Stimulated activated CD8-positive, alpha-beta memory T cell treated with anti-CD3 and anti-CD28 coated beads, Interleukin-4, amount 100 ng/mL, for 48 hours (primary cell): ENCODE measurements at regions not wholly inside any gene's neighbourhood (a gene's known extent, or its start where the extent isn't known, plus 50 kb on each side); places are given as distances from the start of the nearest gene placed in this dataset.

Experiments used
- DNase-seq: peaks from one replicate; pipeline ENCODE4 v3.0.0-alpha.2; 2020

DNA sequence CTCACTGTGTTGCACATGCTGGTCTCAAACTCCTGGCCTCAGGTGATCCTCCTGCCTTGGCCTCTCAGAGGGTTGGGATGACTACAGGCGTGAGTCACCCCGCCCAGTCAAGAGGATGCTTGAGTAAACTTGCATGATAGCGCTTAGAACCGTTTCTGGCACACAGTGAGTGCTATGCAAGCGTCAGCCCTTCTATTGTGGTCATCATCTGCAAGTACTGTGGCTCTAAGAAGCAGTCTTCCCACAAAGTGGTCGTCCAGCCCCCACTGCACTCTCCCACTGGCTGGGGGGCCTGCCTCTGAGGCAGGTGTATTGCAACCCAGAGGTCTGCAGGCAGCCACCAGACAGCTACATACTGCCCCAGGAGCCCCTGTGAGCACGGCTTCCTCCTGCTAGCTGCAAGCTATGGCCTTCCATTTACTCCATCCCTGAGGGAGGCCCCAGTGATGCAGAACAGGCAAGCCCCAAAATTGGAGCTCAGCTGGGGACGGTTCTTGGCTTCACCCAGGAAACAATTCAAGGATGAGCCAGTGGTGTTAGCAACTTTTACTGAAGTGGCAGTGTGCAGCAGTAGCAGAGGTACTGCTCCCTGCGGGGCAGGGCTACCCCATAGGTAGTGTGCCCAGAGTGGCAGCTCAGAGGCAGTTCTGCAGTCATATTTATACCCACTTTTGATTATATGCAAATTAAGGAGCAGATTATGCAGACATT, 95.4 kb downstream of the LSM3 start:
- no peak for DNase-seq

DNA sequence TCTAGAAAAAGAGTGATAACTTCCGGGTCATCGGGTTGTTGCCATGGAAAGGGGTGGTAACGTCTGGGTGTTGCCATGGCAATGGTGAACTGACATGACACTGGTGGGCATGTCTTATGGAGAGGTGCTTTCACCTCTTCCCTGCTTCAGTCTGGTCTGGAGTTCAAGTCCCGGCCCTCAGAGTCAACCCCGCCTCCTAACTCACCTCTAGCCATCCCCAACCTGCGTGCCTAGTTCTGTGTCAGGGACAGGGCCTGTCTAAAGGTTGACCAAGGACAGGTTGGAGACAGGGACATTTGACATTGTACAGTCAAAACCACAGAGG, 96.0 kb downstream of the LSM3 start:
- DNase-seq = no peak

DNA sequence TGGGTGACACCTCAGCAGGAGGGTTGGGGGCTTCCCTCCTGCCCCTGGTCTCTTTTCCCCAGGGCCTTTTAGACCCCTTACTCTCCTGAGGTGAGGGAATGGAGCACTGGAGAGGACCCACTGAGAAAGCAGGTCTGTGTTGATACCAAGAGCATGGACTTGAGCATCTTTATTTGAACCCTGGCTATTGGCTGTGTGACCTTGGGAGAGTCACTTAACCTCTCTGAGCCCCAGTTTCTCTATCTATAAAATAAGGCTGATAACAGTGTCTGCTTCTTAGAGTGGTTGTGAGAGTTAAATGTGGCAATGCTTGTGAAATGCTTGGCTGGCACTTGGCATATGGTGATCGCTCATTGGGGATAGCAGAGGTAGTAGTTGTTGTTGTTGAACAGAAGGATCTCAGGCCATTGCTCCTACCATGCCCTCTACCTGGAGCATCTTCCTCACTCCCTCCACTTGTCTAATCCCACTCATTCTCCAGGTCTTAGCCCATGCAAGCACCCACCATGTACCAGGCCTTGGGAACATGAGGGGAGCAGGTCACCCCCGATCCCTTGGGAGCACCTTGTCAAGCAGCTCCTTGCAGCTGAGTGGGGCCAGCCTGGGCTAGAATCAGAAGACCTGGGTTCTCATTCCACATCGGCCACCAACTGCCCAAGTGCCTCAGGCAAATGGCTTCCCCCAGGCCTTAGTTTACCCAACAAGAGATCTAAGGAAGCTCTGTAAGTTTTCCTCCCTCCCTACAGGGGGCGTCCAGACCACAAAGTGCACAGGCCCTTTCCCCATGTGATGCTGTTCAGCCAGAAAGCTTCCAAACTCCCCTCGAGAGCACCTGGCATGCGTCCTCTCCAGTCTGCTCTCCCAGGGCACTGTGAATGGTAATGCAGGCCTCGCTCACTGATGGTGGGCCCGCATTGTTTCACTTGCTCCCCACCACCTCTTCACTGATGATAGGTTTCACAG, 96.7 kb downstream of the LSM3 start:
- DNase-seq = no peak

DNA sequence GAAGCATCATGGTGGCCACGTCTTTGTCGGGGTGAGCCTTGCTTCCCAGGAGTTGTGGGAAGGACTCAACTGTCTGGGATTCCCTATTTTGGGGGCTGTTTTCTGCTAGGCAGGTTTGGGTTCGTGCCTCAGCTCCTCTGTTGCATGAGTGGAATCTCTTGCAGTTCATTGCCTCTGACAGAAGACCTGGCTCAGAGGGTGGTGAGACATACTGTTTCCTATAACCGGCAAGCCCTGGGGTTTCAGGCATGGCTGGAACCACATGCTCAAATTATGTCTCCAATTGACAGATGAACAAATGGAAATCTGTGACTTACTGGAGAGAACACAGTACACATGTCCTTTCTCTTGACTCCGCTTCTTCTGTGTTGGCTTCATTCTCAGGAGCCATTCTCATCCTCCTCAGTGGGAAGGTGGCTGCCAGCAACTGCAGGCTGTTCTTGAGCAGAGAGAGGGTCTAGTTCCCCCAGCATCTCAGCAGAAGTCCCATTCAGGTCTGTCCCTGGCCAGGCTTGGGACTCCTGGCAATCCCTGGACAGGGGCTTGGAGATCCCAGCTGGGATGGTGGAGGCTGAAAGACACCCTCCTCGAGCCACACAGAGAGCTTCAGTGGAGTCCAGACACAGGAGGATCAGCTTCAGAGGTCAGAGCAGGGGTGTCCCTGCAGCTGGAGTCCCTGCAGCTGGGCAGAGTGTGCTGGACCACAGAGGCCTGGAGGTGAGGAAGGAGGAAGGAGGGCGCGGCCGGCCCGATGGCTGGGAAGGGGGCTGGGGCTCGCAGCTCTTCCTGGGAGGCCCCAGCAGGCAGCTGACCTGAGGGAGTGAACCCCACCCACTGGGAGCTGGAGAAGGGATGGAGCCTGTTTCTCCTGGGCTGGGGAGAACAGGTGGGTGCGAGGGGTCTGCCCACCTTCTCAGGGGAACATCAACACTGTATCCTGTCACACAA, 97.6 kb downstream of the LSM3 start:
- DNase-seq = no peak

DNA sequence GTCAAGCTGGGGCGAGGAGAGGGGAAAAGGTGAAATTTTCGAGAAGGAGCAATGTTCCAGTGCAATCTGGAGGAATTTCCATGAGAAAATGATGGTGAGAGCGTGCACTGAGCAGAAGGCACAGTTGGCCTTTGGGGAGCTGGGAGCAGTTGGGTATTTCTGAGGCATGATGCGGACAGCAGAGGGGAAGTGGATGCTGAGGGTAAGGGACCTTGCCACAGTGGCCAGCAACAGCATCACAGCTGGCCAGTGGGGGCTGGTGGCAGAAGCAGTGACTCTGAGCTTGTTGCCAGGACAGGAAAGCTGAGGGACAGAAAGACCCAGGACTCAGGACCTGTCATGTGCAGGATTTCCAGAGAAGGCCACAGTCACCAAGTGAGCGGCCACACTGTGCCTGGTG, 98.9 kb downstream of the LSM3 start:
- no peak for DNase-seq

DNA sequence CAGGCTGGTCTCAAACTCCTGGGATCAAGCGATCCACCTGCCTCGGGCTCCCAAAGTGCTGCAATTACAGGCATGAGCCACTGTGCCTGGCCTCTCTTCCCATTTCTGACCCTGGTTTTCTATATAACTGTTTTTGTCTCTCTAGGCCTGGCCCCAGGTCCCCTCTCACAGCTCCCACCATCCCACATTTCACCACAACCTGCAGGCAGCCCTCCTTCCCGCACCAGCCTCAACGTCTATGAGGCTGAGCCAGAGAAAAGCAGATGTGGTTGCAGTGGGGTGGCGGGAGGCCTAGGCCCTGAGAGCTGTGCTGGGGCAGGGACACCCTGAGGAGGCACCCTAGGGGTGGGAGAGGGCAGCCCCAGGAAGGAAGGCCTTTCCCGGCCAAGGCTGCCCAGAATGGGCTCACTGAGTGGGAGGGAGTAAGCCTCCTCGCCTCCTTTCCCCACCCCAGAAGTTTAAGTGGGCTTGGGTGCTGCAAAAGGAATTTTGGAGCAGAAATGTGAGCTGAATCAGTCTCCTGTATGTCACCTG, 99.7 kb downstream of the LSM3 start:
- DNase-seq = no peak

DNA sequence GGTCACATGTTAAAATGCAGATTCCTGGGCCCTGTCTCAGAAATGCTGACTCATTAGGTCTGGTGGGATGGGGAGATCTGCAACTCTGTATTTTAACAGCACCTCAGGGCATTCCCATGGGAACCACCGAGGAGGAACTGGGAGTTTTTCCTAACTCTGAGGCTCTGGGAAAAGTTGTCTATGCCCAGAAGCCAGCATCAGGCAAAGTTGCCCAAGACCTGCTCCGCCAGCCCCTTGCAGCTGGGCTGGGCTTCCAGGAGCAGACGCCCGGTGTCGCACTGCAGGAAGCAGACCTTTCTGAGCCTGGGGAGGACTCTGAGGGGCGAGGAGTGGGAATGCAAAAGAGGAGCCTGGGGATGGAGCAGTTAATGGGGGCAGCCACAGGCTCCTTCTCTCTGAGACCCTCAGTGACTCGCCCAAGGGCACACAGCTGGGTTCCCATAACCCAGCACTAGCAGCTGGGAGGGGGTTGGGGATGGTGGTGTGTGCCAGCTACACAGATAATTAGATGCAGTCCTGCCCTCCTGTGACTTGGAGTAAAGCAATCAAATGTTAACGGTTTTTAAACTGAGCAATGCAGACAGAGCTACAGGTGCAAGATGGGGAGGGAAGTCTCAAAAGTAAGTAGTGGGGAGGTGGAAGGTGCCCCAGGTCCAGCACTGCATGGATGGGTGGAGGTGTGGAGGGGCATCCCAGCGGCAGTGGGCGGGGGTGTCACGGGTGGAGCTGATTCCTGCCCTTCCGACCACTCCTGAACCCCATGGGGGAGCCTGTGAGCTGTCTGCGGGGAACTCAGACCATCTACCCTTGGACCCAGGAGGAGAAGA, 100.4 kb downstream of the LSM3 start:
- no peak for DNase-seq

DNA sequence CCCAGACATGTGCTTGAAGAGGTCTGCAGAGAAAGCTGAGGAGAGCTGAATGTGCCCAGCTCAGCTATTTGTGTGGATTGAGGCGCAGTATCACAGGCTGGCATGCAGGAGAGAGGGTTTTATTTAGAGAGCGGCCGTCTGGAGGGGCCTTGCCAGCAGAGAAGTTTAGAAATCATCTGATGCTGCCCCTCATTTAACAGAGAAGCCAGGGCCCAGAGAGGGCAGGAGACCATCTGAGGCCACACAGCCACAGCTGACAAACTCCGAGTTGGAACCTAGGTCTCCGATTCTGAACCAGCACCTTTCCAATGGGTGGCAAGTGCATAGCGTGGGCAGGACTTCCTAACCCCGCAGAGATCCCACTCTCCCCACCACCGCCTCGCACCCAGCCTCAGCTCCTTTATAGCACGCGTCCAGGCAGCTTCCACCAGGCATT, 101.0 kb downstream of the LSM3 start:
- DNase-seq = no peak

DNA sequence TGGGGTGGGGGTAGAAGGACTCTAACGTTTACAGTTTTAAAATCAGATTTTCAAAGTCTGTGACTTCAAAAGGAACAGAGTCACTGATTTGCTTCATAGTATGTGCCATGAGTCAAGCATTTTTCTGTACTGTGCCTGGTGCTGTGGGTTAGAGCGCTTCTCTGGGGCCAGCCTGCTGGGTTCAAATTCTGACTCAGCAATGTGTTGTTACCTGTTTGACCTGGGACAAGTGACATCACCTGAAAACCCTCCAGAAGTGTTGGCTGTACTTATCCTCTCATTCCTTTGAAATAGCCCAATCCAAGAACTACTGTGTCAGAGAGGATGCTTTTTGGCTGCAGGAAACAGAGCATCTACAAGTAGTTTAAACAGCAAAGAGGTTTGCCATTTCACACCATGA, 101.7 kb downstream of the LSM3 start:
- no peak for DNase-seq

DNA sequence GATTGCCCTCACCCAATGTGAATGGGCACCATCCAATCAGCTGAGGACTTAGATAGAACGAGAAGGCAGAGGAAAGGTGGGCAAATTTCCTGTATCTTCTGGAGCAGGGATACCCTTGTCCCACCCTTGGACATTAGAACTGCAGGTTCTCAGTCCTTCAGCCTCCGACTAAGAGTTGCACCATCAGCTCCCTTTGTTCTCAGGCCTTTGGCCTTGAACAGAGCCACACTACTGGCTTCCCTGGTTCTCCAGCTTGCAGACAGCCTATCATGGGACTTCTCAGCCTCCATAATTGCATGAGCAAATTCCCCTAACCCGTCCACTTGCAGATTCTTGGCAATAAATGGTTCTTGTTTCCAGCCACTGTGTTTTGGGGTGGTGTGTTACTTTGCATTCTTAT, 102.4 kb downstream of the LSM3 start:
- no peak for DNase-seq

DNA sequence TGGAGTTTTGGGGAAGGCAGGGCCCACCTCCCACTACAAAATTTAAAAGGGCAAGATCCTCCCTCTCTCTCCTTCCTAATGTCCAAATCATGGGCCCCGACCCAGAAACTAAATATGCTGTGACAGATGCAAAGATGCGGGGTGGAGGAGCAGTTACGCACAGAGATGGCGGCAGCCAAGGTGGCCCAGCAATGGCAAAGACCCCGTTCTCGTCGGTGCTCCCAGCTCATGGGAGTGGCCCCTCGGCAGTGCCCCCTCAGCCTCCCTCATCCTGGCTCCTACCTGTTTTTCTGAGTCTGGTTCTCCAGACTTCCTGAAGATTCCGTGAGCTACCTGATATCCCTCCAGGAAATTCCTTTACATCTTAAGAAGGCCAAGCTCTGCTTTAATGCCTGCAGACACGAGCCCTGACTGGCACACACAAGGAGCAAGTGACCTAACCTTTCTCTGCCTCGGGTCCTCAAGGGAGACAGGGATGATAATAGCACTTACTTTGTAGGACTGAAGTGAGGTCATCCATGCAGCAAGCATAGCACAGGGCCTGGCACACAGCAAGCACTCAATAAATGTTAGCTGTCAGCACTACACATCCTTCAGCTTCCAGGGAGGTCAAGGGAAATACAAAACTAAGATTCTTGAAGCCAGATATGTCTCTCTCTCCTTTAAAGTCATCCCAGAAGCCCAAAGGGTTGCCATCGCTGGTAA, 103.5 kb downstream of the LSM3 start:
- DNase-seq = no peak

DNA sequence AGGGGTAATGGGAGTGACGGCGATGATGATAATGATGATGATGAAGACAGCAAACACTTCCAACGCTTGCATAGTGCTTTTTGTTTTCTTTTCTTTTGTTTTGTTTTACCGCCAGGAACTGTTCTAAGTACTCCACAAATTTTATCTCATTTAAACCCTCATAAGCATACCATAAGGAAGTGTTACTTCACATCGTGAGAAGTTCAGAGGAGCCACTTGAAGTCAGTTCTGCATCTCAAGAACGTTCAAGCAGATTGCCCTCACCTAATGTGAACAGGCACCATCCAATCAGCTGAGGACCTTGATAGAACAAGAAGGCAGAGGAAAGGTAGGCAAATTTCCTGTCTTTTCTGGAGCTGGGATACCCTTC, 104.1 kb downstream of the LSM3 start:
- no peak for DNase-seq

DNA sequence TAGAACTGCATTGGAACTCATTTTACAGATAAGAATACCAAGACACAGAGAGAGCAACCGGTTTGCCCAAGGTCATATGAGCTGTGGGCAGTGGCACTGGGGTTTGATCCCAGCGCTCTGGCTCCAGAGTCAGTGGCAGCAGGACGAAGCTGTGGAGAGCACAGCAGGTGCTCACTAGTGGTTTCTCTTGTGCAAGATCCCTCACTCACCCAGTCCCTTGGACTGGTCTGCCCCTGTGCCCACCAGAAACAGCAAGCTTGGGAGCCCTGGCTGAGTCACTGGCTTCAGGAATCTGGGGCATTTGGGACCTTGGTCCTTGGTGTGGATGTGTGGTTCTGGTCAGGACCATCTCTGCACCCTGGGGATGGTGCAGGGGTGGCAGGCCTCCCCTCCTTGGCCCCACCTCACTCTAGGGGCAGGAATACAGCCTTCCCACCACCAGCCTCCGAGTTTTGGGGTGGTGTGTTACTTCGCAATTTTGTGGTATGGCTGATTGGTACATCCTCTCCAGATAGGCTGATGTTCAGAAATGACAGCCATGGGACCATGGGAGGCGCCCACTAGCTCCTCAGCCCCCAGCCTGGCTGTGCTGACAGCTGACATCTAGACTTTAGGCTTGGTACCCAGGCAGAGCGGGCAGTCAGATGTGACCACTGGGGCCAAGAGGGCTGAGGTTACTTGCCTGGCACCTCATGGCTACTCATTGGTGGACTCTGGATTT, 104.6 kb downstream of the LSM3 start:
- DNase-seq = no peak

DNA sequence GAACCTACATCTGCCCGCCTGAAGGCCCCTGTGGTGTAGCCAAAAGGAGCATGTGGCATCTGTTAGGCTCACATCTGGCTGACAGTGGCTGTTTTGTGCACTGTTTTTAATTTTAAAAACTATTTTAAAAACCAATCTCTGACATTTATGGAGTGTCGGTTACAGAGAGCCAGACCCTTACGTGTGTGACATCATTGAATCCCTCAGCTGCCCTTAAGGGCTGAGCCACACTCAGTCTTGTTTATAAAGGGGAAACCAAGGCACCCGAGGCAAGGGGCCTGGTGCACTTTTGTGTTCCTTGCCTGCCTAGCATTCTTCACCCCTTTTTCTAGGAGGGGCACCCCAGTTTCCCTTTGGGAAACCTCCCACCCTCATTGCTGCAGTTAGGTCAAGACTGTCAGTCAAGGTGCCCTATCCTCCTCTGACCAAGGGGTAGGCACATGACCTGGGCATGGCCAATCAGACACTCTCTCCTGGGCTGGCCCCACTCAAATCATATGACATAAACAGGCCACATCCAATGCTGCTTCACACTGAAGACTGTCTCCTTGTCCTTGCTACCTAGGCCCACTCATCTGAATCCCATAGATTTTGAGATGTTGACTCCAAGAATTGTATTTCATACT, 105.3 kb downstream of the LSM3 start:
- DNase-seq = no peak

DNA sequence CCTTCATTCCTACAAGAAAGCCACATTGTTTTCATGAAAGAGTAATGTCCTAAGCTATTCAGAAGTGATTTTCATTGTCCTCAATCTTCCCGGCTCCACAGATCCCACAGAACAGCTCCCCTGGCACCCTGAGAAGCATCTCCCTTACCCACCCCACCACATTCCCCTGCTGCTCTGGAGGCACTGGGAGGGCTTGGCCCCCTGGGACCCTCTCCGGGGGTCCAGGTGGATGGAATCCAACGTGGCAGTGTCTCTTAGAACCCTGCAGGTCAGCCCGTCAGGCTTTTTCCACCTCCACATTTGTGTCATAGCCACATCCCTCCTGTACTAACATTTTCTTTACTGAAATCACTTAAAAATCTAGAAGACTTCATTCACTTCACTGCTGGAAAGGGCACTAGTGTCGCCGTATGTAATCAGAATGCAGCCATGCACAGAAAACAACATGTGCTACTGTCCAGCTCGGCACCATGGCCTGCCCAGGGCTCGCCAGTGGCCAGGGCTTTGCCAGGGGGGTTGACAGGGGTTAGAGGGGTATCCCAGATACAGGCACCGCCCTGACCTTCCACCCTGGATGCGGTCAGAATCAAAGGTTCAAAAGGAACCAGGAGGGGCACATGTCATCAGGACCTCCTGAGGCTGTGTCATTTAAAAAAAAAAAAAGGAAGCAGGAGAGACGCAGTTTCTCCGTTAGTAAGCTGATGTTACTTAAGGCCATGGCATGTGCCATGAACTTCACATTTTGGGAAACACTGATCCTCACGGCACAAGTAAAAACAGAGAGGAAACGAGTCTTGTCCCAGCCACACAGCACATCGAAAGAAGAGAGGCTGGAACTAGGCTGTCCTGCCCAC, 106.3 kb downstream of the LSM3 start:
- DNase-seq = no peak

DNA sequence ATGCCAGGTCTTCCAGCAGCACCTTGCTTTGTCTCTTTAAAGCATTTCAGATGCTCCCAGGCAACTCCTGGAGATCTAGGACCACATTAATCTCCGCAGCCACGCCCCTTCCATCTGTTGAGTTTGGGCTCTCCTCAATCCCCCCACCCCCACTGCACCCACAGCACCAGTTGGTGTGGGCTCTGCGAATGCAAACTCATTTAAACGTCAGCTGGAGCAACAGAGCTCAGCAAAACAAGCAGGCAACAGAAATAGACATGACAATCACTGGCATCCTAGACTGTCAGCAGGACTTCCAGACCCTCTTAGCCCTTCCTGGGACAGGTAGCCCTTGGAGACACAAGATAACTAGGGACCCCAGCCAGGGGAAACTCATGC, 106.9 kb downstream of the LSM3 start:
- no peak for DNase-seq

DNA sequence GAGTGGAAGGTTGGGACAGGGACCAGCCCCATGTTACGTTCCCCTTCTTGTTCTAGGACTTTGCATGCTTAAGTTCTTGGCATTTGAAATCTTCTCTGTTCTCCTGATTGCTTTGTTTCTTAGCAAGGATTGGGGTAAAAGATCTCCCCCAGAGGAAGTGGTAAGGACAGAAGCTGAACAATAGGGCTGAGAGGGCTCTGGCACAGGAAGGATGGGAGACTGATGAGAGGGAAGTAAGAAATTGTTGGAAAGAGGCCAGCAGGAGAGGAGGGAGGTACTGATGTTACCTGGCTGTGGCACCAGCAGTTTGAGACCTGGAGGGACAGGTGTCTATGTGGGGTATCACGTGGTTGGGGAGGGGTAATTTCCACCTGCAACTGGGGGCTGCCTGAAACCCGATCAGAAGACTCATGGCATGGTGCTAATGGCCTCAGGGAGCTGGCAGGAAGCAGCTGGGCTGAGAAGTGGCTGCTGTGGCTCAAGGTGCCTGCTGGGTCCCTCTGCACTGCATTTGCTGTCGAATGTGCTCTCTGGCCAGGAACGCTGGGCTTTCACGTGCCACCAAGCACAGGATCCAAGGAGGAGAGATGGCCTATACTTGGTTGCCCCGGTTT, 108.4 kb downstream of the LSM3 start:
- DNase-seq = no peak

DNA sequence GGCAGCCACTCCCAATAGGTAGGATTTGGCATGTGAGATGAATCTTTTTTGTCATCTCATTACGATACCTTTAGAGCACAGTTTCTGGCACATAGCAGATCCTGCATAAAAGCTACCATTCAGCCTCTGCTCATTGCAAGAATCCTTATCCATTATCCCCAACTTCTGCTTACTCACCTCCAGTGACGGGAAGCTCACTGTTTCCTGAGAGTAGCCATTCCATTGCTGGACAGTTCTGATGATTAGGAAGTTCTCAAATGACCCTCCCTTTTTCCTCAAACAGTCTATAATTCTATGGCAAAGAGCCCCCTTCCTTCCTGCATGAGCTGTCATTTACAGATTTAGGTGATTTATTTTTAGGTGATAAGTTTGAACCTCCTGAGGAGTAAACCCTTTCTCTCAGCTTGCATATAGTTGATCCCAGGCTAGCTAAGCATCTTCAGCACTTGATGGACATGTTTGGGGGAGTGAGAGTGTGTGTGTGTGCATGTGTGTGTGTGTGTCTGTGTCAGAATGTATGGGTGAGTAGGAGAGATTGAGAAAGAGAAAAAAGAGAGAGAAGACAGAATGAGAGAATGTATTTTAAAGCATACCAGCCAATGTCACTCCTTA, 109.7 kb downstream of the LSM3 start:
- no peak for DNase-seq
